Endothelial cell of umbilical vein (primary cell): ENCODE measurements at regions not wholly inside any gene's neighbourhood (a gene's known extent, or its start where the extent isn't known, plus 50 kb on each side); places are given as distances from the start of the nearest gene placed in this dataset.

Source experiments
- CTCF ChIP-seq, 2 donors: IDR thresholded peaks; 1 replicate in 1 of 2; 2 replicates in 1 of 2; pipeline ENCODE4 v1.5.1; 2011; ENCODE audit warnings: low read length in 2 of 2, mild to moderate bottlenecking in 2 of 2, moderate library complexity in 2 of 2, control low read depth in 1 of 2, inconsistent platforms in 1 of 2, low read depth in 1 of 2; ENCODE audit not compliant: insufficient read depth in 1 of 2; ENCODE audit errors: extremely low read depth in 1 of 2
- EZH2 ChIP-seq: IDR thresholded peaks from 2 replicates; pipeline ENCODE4 v1.6.1; 2012; ENCODE audit warnings: borderline replicate concordance, low read depth, mild to moderate bottlenecking, moderate library complexity, low read length, inconsistent platforms; ENCODE audit not compliant: severe bottlenecking
- FOS ChIP-seq: IDR thresholded peaks from 2 replicates; pipeline ENCODE4 v1.6.1; 2011; ENCODE audit warnings: mild to moderate bottlenecking, low read length, moderate library complexity, borderline replicate concordance; ENCODE audit not compliant: insufficient read depth
- JUN ChIP-seq: IDR thresholded peaks from 2 replicates; pipeline ENCODE4 v1.6.1; 2011; ENCODE audit warnings: borderline replicate concordance, low read depth; ENCODE audit not compliant: insufficient read length, insufficient read depth
- MAX ChIP-seq: IDR thresholded peaks from 2 replicates; pipeline ENCODE4 v1.6.1; 2011; ENCODE audit not compliant: insufficient read depth, insufficient read length
- MYC ChIP-seq: IDR thresholded peaks from one replicate; pipeline ENCODE4 v1.6.1; 2011; ENCODE audit warnings: mild to moderate bottlenecking, low read depth, low read length
- POLR2A ChIP-seq: IDR thresholded peaks from 2 replicates; pipeline ENCODE4 v1.6.1; 2012; ENCODE audit warnings: low read depth, mild to moderate bottlenecking, control low read depth, low read length
- POLR2AphosphoS5 ChIP-seq: IDR thresholded peaks from 2 replicates; pipeline ENCODE4 v1.6.1; 2012; ENCODE audit warnings: low read depth, mild to moderate bottlenecking, control low read depth, low read length, moderate library complexity; ENCODE audit not compliant: insufficient read depth

- no peak for TF ChIP-seq POLR2A
- TF ChIP-seq CTCF (IDR thresholded peaks at IDR 0.05; ENCODE audit: extremely low read depth in 1 of 2, insufficient read depth in 1 of 2, low read depth in 1 of 2, low read length in 2 of 2), result no peak
- no peak for TF ChIP-seq POLR2AphosphoS5
- TF ChIP-seq MAX, result no peak
- no peak for TF ChIP-seq FOS
- no peak for TF ChIP-seq EZH2
- TF ChIP-seq JUN, result no peak
- no peak for TF ChIP-seq MYC
These were observed 115.7 kb upstream of the LINGO1 start for GRCh38 chr15:77748078-77749064.
